HEK293 (cell line): ENCODE measurements at regions not wholly inside any gene's neighbourhood (a gene's known extent, or its start where the extent isn't known, plus 50 kb on each side); places are given as distances from the start of the nearest gene placed in this dataset.

Source experiments
- BCL11A ChIP-seq: fragments of 450-650 bp; formaldehyde crosslinking; IDR thresholded peaks from 2 replicates; pipeline ENCODE4 v1.5.1; 2016; ENCODE audit warnings: low read depth, missing biosample characterization, missing genetic modification characterization
- KLF16 ChIP-seq: fragments of 450-650 bp; formaldehyde crosslinking; IDR thresholded peaks from 2 replicates; pipeline ENCODE4 v1.5.1; 2017; ENCODE audit warnings: missing biosample characterization, missing genetic modification characterization
- SCRT2 ChIP-seq: fragments of 450-650 bp; formaldehyde crosslinking; IDR thresholded peaks from 2 replicates; pipeline ENCODE4 v1.5.1; 2016; ENCODE audit warnings: missing biosample characterization, missing genetic modification characterization
- YY1 ChIP-seq: fragments of 450-650 bp; formaldehyde crosslinking; IDR thresholded peaks from 2 replicates; pipeline ENCODE4 v1.5.1; 2018; ENCODE audit warnings: missing biosample characterization, missing genetic modification characterization
- ZBTB8A ChIP-seq: fragments of 450-650 bp; formaldehyde crosslinking; IDR thresholded peaks from 2 replicates; pipeline ENCODE4 v1.5.1; 2016; ENCODE audit warnings: missing biosample characterization, missing genetic modification characterization
- ZNF658 ChIP-seq: fragments of 450-650 bp; formaldehyde crosslinking; IDR thresholded peaks from 2 replicates; pipeline ENCODE4; 2016; ENCODE audit warnings: missing biosample characterization, missing genetic modification characterization
- TF ChIP-seq, protein P1 (sequence below): fragments of 450-650 bp; formaldehyde crosslinking; IDR thresholded peaks from 2 replicates; pipeline ENCODE4 v1.5.1; 2016; ENCODE audit warnings: missing biosample characterization, missing genetic modification characterization
- TF ChIP-seq, protein P2 (sequence below): fragments of 450-650 bp; formaldehyde crosslinking; IDR thresholded peaks from 2 replicates; pipeline ENCODE4 v1.5.1; 2016; ENCODE audit warnings: missing biosample characterization, missing genetic modification characterization

DNA sequence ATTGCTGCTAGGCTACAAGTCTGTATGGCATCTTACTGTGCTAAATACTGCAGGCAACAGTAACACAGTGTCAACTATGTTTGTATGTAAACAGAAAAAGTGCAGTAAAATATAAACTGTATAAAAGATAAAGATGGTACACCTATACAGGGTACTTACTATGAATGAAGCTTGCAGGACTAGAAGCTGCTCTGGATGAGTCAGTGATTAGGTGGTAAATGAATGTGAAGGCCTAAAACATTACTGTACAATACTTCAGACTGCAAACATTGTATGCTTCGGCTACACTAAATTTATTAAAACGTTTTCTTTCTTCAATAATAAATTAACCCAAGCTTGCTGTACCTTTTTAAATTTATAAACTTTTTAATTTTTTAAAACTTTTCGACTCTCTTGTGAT is 97.1 kb downstream of the HLX start:
- TF ChIP-seq SCRT2 (tag by site-specific recombination), result no peak
- TF ChIP-seq, protein P1, sequence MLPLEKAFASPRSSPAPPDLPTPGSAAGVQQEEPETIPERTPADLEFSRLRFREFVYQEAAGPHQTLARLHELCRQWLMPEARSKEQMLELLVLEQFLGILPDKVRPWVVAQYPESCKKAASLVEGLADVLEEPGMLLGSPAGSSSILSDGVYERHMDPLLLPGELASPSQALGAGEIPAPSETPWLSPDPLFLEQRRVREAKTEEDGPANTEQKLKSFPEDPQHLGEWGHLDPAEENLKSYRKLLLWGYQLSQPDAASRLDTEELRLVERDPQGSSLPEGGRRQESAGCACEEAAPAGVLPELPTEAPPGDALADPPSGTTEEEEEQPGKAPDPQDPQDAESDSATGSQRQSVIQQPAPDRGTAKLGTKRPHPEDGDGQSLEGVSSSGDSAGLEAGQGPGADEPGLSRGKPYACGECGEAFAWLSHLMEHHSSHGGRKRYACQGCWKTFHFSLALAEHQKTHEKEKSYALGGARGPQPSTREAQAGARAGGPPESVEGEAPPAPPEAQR (tag by site-specific recombination), result no peak
- TF ChIP-seq, protein P2, sequence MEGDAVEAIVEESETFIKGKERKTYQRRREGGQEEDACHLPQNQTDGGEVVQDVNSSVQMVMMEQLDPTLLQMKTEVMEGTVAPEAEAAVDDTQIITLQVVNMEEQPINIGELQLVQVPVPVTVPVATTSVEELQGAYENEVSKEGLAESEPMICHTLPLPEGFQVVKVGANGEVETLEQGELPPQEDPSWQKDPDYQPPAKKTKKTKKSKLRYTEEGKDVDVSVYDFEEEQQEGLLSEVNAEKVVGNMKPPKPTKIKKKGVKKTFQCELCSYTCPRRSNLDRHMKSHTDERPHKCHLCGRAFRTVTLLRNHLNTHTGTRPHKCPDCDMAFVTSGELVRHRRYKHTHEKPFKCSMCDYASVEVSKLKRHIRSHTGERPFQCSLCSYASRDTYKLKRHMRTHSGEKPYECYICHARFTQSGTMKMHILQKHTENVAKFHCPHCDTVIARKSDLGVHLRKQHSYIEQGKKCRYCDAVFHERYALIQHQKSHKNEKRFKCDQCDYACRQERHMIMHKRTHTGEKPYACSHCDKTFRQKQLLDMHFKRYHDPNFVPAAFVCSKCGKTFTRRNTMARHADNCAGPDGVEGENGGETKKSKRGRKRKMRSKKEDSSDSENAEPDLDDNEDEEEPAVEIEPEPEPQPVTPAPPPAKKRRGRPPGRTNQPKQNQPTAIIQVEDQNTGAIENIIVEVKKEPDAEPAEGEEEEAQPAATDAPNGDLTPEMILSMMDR (tag by site-specific recombination), result no peak
- TF ChIP-seq ZNF658 (tag by site-specific recombination), result no peak
- TF ChIP-seq KLF16, result no peak
- no peak for TF ChIP-seq BCL11A (tag by site-specific recombination)
- no peak for TF ChIP-seq YY1 (tag by site-specific recombination)
- TF ChIP-seq ZBTB8A (tag by site-specific recombination), result no peak
